Spleen (tissue), 11 donors: ENCODE measurements at regions not wholly inside any gene's neighbourhood (a gene's known extent, or its start where the extent isn't known, plus 50 kb on each side); places are given as distances from the start of the nearest gene placed in this dataset.
A peak's percentile ranks its signal among the peaks of the same experiment; 100 is the strongest.

Source experiments
- DNase-seq: peaks from one replicate; pipeline ENCODE4 v3.0.0-alpha.2; 2020
- H3K27ac ChIP-seq, 8 donors: fragments of 200-600 bp; sonication (generic) in 7 of 8; 1 replicate in 4 of 8; 2 replicates in 4 of 8; pipeline versions ENCODE4 v1.5.0 to v1.8.0; 2016 to 2021; ENCODE audit warnings: inconsistent platforms in 4 of 8, mild to moderate bottlenecking in 4 of 8, moderate library complexity in 1 of 8
- H3K27me3 ChIP-seq, 7 donors: fragments of 200-600 bp; sonication (generic) in 6 of 7; replicated peaks in 1 of 7; 1 replicate in 4 of 7; 2 replicates in 3 of 7; pipeline versions ENCODE4 v1.5.0 to v1.8.0; 2016 to 2021; ENCODE audit warnings: inconsistent platforms in 3 of 7, mild to moderate bottlenecking in 1 of 7
- H3K36me3 ChIP-seq, 6 donors: fragments of 200-600 bp; sonication (generic) in 5 of 6; 1 replicate in 4 of 6; 2 replicates in 2 of 6; pipeline versions ENCODE4 v1.5.0 to v1.8.0; 2016 to 2021; ENCODE audit warnings: inconsistent platforms in 2 of 6
- H3K4me1 ChIP-seq, 6 donors: fragments of 200-600 bp; sonication (generic) in 5 of 6; 1 replicate in 3 of 6; 2 replicates in 3 of 6; pipeline versions ENCODE4 v1.5.0 to v1.8.0; 2016 to 2021; ENCODE audit warnings: inconsistent platforms in 3 of 6
- H3K4me3 ChIP-seq, 8 donors: fragments of 200-600 bp; sonication (generic) in 7 of 8; 1 replicate in 4 of 8; 2 replicates in 4 of 8; pipeline versions ENCODE4 v1.5.0 to v1.8.0; 2016 to 2021; ENCODE audit warnings: inconsistent platforms in 4 of 8, mild to moderate bottlenecking in 4 of 8, moderate library complexity in 2 of 8
- H3K9me3 ChIP-seq, 8 donors: fragments of 200-600 bp; sonication (generic) in 7 of 8; 1 replicate in 4 of 8; 2 replicates in 4 of 8; pipeline versions ENCODE4 v1.5.0 to v1.8.0; 2016 to 2021; ENCODE audit warnings: inconsistent platforms in 4 of 8
- POLR2A ChIP-seq, 3 donors: fragments of 450-650 bp; IDR thresholded peaks; one replicate each; pipeline ENCODE4 v1.5.1; 2017; ENCODE audit warnings: antibody characterized with exemption in 3 of 3, mild to moderate bottlenecking in 1 of 3
- POLR2AphosphoS5 ChIP-seq, 3 donors: sonication (generic); formaldehyde crosslinking; IDR thresholded peaks; one replicate each; pipeline ENCODE4 v1.5.1; 2017; ENCODE audit warnings: antibody characterized with exemption in 3 of 3
- WGBS, 5 donors: extraction: QIAGEN DNeasy Blood & Tissue Kit in 3 of 5; methylation state at CpG; one replicate each; pipeline versions ENCODE4 v1.1.5 to v1.1.7; 2013 to 2018; 5-methylcytosine and 5-hydroxymethylcytosine counted together
- intact Hi-C: fragments of 100-400 bp; cut with DNase I; formaldehyde crosslinking; loops from one replicate; pipeline ENCODE4 v1.15.0; 2023; ENCODE audit warnings: low total_unique reads
- TF ChIP-seq, protein P1 (sequence below), 11 experiments: fragments of 200-600 bp in 7 of 11; fragments of 450-650 bp in 4 of 11; sonication (generic) in 4 of 11; IDR thresholded peaks in 8 of 11; conservative IDR thresholded peaks in 3 of 11; 1 replicate in 7 of 11; 2 replicates in 4 of 11; pipeline versions ENCODE4 v1.4.0 to v1.8.0; 2016 to 2021; ENCODE audit warnings: antibody characterized with exemption in 11 of 11, inconsistent platforms in 4 of 11, mild to moderate bottlenecking in 1 of 11
- donor health status: healthy with polysubstance abuse.
- donor health status: DM: no; HTN: no; CAD: no; lungs with moderate emphysema.
- donor health status: DM: no; HTN: no; CAD: no.
- donor health status: Bipolar disorder and iron deficiency.
- donor health status: healthy.
- donor health status: DM: no; HTN: no; CAD: no.
- donor health status: DM: yes; HTN: yes; CAD: no.

DNA sequence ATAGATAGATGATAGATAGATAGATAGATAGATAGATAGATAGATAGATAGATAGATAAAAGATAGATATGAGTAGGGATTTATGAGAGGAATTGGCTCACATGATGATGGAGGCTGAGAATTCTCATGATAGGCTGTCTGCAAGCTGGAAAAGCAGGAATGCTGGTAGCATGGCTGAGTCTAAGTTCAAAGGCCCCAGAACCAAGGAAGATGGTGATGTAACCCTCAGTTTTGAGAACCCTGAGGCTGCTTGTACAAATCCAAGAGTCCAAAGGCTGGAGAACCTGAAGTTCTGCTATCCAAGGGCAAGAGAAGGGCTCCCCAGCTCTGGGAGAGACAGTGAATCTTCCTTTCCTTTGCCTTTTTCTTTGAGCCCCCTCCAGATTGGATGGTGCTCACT, 210.8 kb downstream of the RFPL4B start:
- Histone ChIP-seq H3K36me3 (no peaks in the 10 kb centered on the region), H3K4me3 (no peak overlapping the region), H3K4me1 (peaks cover 0 to 3% (median 0%) of the 10 kb centered on the region in 6 donors), H3K27ac (no peak overlapping the region), H3K9me3 (peaks cover 0 to 6% (median 0%) of the 10 kb centered on the region in 8 donors), H3K27me3 (no peaks in the 10 kb centered on the region)
- intact Hi-C loops: no loop called here
- DNase-seq: no peak
- TF ChIP-seq, protein P1, sequence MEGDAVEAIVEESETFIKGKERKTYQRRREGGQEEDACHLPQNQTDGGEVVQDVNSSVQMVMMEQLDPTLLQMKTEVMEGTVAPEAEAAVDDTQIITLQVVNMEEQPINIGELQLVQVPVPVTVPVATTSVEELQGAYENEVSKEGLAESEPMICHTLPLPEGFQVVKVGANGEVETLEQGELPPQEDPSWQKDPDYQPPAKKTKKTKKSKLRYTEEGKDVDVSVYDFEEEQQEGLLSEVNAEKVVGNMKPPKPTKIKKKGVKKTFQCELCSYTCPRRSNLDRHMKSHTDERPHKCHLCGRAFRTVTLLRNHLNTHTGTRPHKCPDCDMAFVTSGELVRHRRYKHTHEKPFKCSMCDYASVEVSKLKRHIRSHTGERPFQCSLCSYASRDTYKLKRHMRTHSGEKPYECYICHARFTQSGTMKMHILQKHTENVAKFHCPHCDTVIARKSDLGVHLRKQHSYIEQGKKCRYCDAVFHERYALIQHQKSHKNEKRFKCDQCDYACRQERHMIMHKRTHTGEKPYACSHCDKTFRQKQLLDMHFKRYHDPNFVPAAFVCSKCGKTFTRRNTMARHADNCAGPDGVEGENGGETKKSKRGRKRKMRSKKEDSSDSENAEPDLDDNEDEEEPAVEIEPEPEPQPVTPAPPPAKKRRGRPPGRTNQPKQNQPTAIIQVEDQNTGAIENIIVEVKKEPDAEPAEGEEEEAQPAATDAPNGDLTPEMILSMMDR (IDR thresholded peaks at IDR 0.05 in 8 of 11, conservative IDR thresholded peaks at IDR 0.05 in 3 of 11): no peak
- TF ChIP-seq POLR2AphosphoS5 (IDR thresholded peaks at IDR 0.05): no peak
- TF ChIP-seq POLR2A (IDR thresholded peaks at IDR 0.05): no peak

DNA sequence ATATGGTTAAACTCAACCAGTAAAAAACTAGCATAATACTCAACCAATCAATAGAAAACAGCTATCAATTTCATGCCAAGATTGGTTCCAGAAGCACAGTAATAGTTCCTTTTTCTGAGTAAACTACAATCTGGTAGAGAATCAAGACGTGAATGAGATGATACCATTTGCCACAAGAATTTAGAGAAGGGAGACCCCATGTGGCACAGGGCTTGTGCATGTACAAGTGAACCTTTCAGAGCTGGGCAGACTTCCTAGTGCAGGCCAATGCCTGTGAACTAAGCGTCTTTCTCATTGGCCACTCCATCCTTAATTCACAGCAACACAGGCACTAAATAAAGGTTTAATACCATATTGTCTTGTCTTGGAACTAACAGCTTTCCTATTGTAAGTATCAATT, 213.5 kb downstream of the RFPL4B start:
- H3K9me3 ChIP-seq: peaks cover 0 to under 1% (median 0%) of the 10 kb centered on the region in 8 donors
- no peak for DNase-seq
- 69 to 85% (median 80%) methylated on average over 2 of the region's 2 CpGs for WGBS, 5 donors
- no peak overlapping the region for H3K4me3 ChIP-seq
- H3K4me1 ChIP-seq: peaks cover 0 to 6% (median 0%) of the 10 kb centered on the region in 6 donors
- no peak for TF ChIP-seq POLR2AphosphoS5 (IDR thresholded peaks at IDR 0.05)
- TF ChIP-seq, protein P1 (IDR thresholded peaks at IDR 0.05 in 8 of 11, conservative IDR thresholded peaks at IDR 0.05 in 3 of 11): no peak
- no peak for TF ChIP-seq POLR2A (IDR thresholded peaks at IDR 0.05)
- H3K27ac ChIP-seq: no peak overlapping the region
- no peaks in the 10 kb centered on the region for H3K27me3 ChIP-seq
- H3K36me3 ChIP-seq: no peaks in the 10 kb centered on the region
- intact Hi-C loops: no loop called here

DNA sequence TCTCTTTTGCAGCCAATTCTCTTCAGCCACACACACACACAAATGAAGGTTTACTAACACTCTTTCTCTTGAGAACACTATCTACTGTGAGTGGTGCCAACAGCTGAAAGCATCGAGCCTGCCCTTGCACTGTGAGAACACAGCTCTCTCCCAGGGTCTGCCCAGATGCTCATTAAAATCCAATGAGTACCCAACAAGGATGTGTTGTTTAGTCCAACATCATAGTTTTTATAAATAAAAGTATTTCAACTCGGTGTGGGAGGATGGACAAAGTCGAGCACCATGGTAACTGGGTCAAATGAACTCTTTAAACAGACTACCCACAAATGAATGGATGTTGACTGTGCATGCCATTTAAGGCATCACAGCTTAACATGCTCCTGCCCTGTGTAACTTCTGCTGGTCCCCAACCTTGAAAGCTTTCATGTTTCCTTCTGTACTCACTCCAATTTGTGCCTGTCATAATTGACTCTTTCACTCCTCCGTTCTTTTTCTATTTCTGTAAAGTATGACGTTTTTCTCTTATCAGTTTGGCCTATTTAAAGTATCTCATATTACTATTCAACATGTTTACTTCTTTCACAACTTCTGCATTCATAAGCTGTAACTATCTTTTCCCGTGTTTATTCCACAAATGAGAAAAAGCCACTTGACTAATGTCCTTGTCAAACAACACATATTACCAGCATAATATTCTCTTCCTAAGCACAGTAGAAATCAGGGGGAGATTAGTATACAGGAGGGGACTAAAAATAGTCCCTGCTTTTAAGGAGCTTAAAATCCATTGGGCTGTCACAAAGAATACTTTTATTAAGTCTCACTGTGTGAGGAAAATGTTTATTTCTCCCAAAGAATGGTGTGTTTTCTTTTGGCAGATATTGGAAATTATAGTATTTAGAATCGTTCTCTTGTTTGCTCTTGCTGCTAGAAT, 215.4 kb downstream of the RFPL4B start:
- Histone ChIP-seq H3K4me3 (no peak overlapping the region), H3K36me3 (no peaks in the 10 kb centered on the region), H3K27ac (peak overlapping the region in 4 of 8 donors; percentile 7 to 23 (median 20)), H3K27me3 (no peaks in the 10 kb centered on the region), H3K4me1 (peaks cover 0 to 6% (median 0%) of the 10 kb centered on the region in 6 donors), H3K9me3 (no peaks in the 10 kb centered on the region)
- intact Hi-C loops: no loop called here
- DNase-seq: no peak
- 46 to 64% (median 56%) methylated on average over 7 of the region's 7 CpGs for WGBS, 5 donors
- TF ChIP-seq POLR2AphosphoS5 (IDR thresholded peaks at IDR 0.05): peak in 1 of 3 donors; percentile 37
- TF ChIP-seq, protein P1 (IDR thresholded peaks at IDR 0.05 in 8 of 11, conservative IDR thresholded peaks at IDR 0.05 in 3 of 11): no peak
- TF ChIP-seq POLR2A (IDR thresholded peaks at IDR 0.05): no peak

DNA sequence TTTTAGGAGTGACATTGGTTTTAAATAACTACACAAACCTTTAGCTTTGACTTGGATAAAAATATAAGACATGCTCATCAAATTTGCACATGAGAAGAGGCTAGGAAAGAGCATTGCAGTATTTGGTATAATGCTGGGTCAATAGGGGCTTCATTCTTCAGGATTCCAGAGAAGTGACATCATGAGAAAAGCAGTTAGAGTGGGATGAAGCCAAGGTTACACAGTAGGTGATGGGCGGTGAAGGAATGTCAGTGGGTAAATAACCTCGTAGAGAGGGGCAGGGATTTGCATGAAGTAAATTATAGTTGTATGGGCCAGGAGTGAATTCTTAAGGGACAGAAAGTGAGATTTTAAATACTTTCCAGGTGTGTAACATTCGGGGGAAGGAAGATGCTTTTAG, 216.2 kb downstream of the RFPL4B start:
- intact Hi-C loops: no loop called here
- no peak for DNase-seq
- no peaks in the 10 kb centered on the region for H3K9me3 ChIP-seq
- H3K27ac ChIP-seq: peak overlapping the region in 3 of 8 donors; percentile 18 to 23 (median 20)
- no peaks in the 10 kb centered on the region for H3K27me3 ChIP-seq
- no peak overlapping the region for H3K4me3 ChIP-seq
- WGBS, 5 donors: 68 to 81% (median 73%) methylated on average over 3 of the region's 3 CpGs
- no peaks in the 10 kb centered on the region for H3K36me3 ChIP-seq
- TF ChIP-seq POLR2AphosphoS5 (IDR thresholded peaks at IDR 0.05) (no peak), POLR2A (IDR thresholded peaks at IDR 0.05) (no peak)
- TF ChIP-seq, protein P1 (IDR thresholded peaks at IDR 0.05 in 8 of 11, conservative IDR thresholded peaks at IDR 0.05 in 3 of 11): no peak
- H3K4me1 ChIP-seq: peaks cover 0 to 6% (median 0%) of the 10 kb centered on the region in 6 donors
